Suprapubic skin (tissue), 4 donors: ENCODE measurements at regions not wholly inside any gene's neighbourhood (a gene's known extent, or its start where the extent isn't known, plus 50 kb on each side); places are given as distances from the start of the nearest gene placed in this dataset.

Source experiments
- DNase-seq, 2 donors: peaks; one replicate each; pipeline ENCODE4 v3.0.0-alpha.2; 2019; ENCODE audit warnings: low spot score in 2 of 2
- H3K27ac ChIP-seq: fragments of 200-600 bp; sonication (generic); one replicate; pipeline ENCODE4 v1.5.1; 2019
- H3K27me3 ChIP-seq: fragments of 200-600 bp; sonication (generic); one replicate; pipeline ENCODE4 v1.5.1; 2019
- H3K36me3 ChIP-seq: fragments of 200-600 bp; sonication (generic); one replicate; pipeline ENCODE4 v1.5.1; 2019
- H3K4me1 ChIP-seq: fragments of 200-600 bp; sonication (generic); one replicate; pipeline ENCODE4 v1.5.1; 2019
- H3K4me3 ChIP-seq: fragments of 200-600 bp; sonication (generic); one replicate; pipeline ENCODE4 v1.5.1; 2019; ENCODE audit warnings: mild to moderate bottlenecking
- H3K9me3 ChIP-seq: fragments of 200-600 bp; sonication (generic); one replicate; pipeline ENCODE4 v1.5.1; 2019
- CTCF ChIP-seq, 2 donors: fragments of 200-600 bp in 1 of 2; fragments of 450-650 bp in 1 of 2; sonication (generic) in 1 of 2; IDR thresholded peaks; one replicate each; pipeline ENCODE4 v1.5.1; 2016 to 2019; ENCODE audit warnings: antibody characterized with exemption in 2 of 2, mild to moderate bottlenecking in 1 of 2, moderate library complexity in 1 of 2
- EP300 ChIP-seq: sonication (generic); formaldehyde crosslinking; IDR thresholded peaks from one replicate; pipeline ENCODE4 v1.6.1; 2017; ENCODE audit warnings: antibody characterized with exemption
- POLR2A ChIP-seq, 2 donors: fragments of 450-650 bp; IDR thresholded peaks; one replicate each; pipeline ENCODE4 v1.6.1; 2017; ENCODE audit warnings: antibody characterized with exemption in 2 of 2, mild to moderate bottlenecking in 2 of 2, moderate library complexity in 2 of 2
- POLR2AphosphoS5 ChIP-seq, 3 donors: sonication (generic); formaldehyde crosslinking; IDR thresholded peaks; one replicate each; pipeline ENCODE4 v1.6.1; 2017; ENCODE audit warnings: antibody characterized with exemption in 3 of 3
- WGBS: methylation state at CpG from one replicate; pipeline ENCODE4 v1.1.5; 2018; 5-methylcytosine and 5-hydroxymethylcytosine counted together

GRCh38 chr2:188013767-188014166 lies 277.9 kb upstream of the GULP1 start:
- no peak overlapping the region for H3K4me3 ChIP-seq
- H3K27ac ChIP-seq: no peak overlapping the region
- H3K9me3 ChIP-seq: no peaks in the 10 kb centered on the region
- DNase-seq: no peak
- H3K4me1 ChIP-seq: no peaks in the 10 kb centered on the region
- TF ChIP-seq CTCF (IDR thresholded peaks at IDR 0.05): no peak
- TF ChIP-seq POLR2AphosphoS5 (IDR thresholded peaks at IDR 0.05): no peak
- TF ChIP-seq POLR2A (IDR thresholded peaks at IDR 0.05): no peak
- TF ChIP-seq EP300: no peak
- no peaks in the 10 kb centered on the region for H3K36me3 ChIP-seq
- H3K27me3 ChIP-seq: no peaks in the 10 kb centered on the region

- no peaks in the 10 kb centered on the region for H3K9me3 ChIP-seq
- H3K27ac ChIP-seq: no peak overlapping the region
- no peak for DNase-seq
- no peaks in the 10 kb centered on the region for H3K4me1 ChIP-seq
- H3K4me3 ChIP-seq: no peak overlapping the region
- no peaks in the 10 kb centered on the region for H3K36me3 ChIP-seq
- no peaks in the 10 kb centered on the region for H3K27me3 ChIP-seq
- WGBS: 77% methylated on average over 3 of the region's 3 CpGs
- TF ChIP-seq EP300 (no peak), CTCF (IDR thresholded peaks at IDR 0.05) (no peak), POLR2A (IDR thresholded peaks at IDR 0.05) (no peak), POLR2AphosphoS5 (IDR thresholded peaks at IDR 0.05) (no peak)
These were observed 274.8 kb upstream of the GULP1 start for GRCh38 chr2:188016917-188017316.

- TF ChIP-seq EP300 (no peak), POLR2AphosphoS5 (IDR thresholded peaks at IDR 0.05) (no peak), CTCF (IDR thresholded peaks at IDR 0.05) (no peak), POLR2A (IDR thresholded peaks at IDR 0.05) (no peak)
- H3K4me1 ChIP-seq: no peaks in the 10 kb centered on the region
- no peak overlapping the region for H3K4me3 ChIP-seq
These were observed 269.3 kb upstream of the GULP1 start for GRCh38 chr2:188022389-188022788.

GRCh38 chr2:188023035-188023434 lies 268.6 kb upstream of the GULP1 start:
- DNase-seq: no peak
- Histone ChIP-seq H3K4me1 (no peaks in the 10 kb centered on the region), H3K27ac (no peak overlapping the region), H3K27me3 (no peaks in the 10 kb centered on the region), H3K36me3 (no peaks in the 10 kb centered on the region), H3K9me3 (no peaks in the 10 kb centered on the region), H3K4me3 (no peak overlapping the region)
- 98% methylated on average over 1 of the region's 1 CpG for WGBS
- TF ChIP-seq POLR2AphosphoS5 (IDR thresholded peaks at IDR 0.05): no peak
- no peak for TF ChIP-seq POLR2A (IDR thresholded peaks at IDR 0.05)
- TF ChIP-seq EP300: no peak
- no peak for TF ChIP-seq CTCF (IDR thresholded peaks at IDR 0.05)

More at GRCh38 chr2:188022389-188022788, 269.3 kb upstream of the GULP1 start:
- no peaks in the 10 kb centered on the region for H3K9me3 ChIP-seq
- no peaks in the 10 kb centered on the region for H3K36me3 ChIP-seq
- WGBS: 67% methylated on average over 2 of the region's 2 CpGs
- DNase-seq: no peak
- H3K27me3 ChIP-seq: no peaks in the 10 kb centered on the region
- H3K27ac ChIP-seq: no peak overlapping the region

- no peaks in the 10 kb centered on the region for H3K9me3 ChIP-seq
- H3K4me3 ChIP-seq: no peak overlapping the region
- no peaks in the 10 kb centered on the region for H3K36me3 ChIP-seq
- DNase-seq: no peak
- TF ChIP-seq CTCF (IDR thresholded peaks at IDR 0.05) (no peak), POLR2A (IDR thresholded peaks at IDR 0.05) (no peak), EP300 (no peak), POLR2AphosphoS5 (IDR thresholded peaks at IDR 0.05) (no peak)
- no peaks in the 10 kb centered on the region for H3K4me1 ChIP-seq
- no peak overlapping the region for H3K27ac ChIP-seq
- 21% methylated on average over 1 of the region's 1 CpG for WGBS
- H3K27me3 ChIP-seq: no peaks in the 10 kb centered on the region
These were observed 266.9 kb upstream of the GULP1 start for GRCh38 chr2:188024811-188025210.
